Activated CD8-positive, alpha-beta memory T cell treated with anti-CD3 and anti-CD28 coated beads for 4 hours (primary cell): ENCODE measurements at regions not wholly inside any gene's neighbourhood (a gene's known extent, or its start where the extent isn't known, plus 50 kb on each side); places are given as distances from the start of the nearest gene placed in this dataset.
A peak's percentile ranks its signal among the peaks of the same experiment; 100 is the strongest.

Experiments
- DNase-seq, 2 donors: peaks; one replicate each; pipeline ENCODE4 v3.0.0-alpha.2; 2020; ENCODE audit warnings: low read depth in 2 of 2

- DNase-seq = no peak
Measured at GRCh38 chr6:159099961-159100360, 55.2 kb upstream of the TAGAP start.

GRCh38 chr6:159099276-159099675, 54.5 kb upstream of the TAGAP start:
- no peak for DNase-seq

- DNase-seq = peak; percentile 50 to 67
Measured at GRCh38 chr6:159098636-159099106, 53.9 kb upstream of the TAGAP start.

GRCh38 chr6:159097256-159097655, 52.5 kb upstream of the TAGAP start:
- peak; percentile 42 to 67 for DNase-seq

- no peak for DNase-seq
Measured at GRCh38 chr6:159095616-159096015, 50.8 kb upstream of the TAGAP start.

GRCh38 chr6:159094444-159095252, 49.9 kb upstream of the TAGAP start:
- no peak for DNase-seq
